GM19351 (cell line): ENCODE measurements at regions not wholly inside any gene's neighbourhood (a gene's known extent, or its start where the extent isn't known, plus 50 kb on each side); places are given as distances from the start of the nearest gene placed in this dataset.
"Not testable (repeated sequence)": the region's sequence is repeated elsewhere in the genome, so short reads cannot be mapped to it uniquely, and the experiment has no call there.

Source experiments
- ATAC-seq: cut with Tn5 transposase; IDR thresholded peaks from one replicate; pipeline ENCODE4 v1.9.1; 2021; ENCODE audit warnings: mild to moderate bottlenecking, moderate library complexity; ENCODE audit not compliant: unreplicated experiment

GRCh38 chrX:79511799-79512198, 144.7 kb upstream of the ITM2A start:
- no peak for ATAC-seq

- ATAC-seq: no peak
Observed at GRCh38 chrX:79506001-79506400, 138.9 kb upstream of the ITM2A start.

- no peak for ATAC-seq
Observed at GRCh38 chrX:79482686-79483085, 115.6 kb upstream of the ITM2A start.

DNA sequence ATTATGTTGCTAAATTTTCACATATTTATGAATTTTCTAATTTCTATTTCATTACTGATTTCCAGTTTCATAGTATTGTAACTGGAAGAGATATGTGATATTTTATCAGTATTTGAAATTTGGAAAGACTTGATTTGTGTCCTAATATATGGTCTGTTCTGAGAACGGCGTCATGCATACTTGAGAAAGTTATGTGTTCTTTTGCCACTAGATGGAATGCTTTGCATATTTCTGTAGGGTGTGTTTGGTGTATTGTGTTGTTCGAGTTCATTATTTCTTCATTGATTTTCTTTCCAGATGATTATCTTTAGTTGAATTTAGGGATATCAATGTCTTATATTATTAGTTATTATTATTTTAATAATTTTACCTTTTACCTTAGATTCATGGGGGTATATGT, 110.6 kb upstream of the ITM2A start:
- ATAC-seq: no peak

DNA sequence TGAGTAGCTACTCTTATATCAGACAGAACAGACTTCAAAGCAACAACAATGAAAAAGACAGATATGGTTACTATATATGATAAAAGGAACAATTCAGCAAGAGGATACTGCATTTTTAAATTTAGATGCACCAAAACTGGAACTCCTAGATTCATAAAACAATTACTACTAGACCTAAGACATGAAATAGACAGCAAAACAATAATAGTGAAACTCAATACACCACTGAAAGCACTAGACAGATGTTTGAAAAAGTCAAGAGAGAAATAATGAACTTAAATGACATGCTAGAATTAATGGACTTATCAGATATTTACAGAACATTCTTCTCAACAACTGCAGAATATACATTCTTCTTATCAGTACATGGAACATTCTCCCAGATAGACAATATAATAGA, 99.5 kb upstream of the ITM2A start:
- no peak for ATAC-seq

GRCh38 chrX:79462458-79462857, 95.3 kb upstream of the ITM2A start:
- no peak for ATAC-seq

DNA sequence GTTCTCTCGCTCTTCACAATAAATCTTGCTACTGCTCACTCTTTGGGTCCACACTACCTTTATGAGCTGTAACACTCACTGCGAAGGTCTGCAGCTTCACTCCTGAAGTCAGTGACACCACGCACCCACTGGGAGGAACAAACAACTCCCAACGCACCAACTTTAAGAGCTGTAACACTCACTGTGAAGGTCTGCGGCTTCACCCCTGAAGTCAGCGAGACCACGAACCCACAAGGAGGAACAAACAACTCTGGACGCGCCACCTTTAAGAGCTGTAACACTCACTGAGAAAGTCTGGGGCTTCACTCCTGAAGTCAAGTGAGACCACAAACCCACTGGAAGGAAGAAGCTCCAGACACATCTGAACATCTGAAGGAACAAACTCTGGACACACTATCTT, 89.5 kb upstream of the ITM2A start:
- ATAC-seq: not testable (repeated sequence)

DNA sequence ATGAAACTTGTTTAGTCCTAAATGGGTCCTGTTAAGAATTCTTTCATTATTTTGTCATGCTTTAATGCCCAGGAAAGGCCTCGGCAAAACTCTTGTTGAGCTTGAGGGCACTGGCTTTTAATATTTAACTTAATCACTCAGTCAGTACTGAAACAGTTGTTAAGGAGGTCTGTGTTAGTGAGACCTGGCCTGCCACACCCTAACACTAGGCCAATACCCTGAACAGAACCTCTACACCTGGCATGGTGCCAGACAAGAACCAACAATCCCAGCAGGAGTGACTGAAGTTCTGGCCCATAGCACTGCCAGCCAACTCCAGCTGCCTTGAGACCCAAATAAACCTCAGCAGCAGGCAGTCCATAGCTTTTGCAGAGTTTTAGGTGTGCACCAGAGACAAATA, 85.7 kb upstream of the ITM2A start:
- ATAC-seq: no peak

GRCh38 chrX:79444694-79445210, 77.6 kb upstream of the ITM2A start:
- ATAC-seq: no peak

DNA sequence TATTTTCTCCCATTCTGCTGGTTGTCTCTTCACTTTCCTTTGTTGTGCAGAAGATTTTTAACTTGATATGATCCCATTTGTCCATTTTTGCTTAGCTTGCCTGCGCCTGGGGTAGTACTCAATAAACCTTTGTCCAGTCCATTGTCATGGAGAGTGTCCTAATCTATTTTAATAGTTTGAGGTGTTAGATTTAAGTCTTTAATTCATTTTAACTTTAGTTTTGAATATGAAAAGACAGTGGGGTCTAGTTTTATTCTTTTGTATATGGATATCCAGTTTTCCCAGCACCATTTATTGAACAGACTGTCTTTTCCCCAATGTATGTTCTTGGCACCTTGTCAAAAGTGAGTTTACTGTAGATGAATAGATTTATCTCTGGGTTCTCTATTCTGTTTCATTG, 76.0 kb upstream of the ITM2A start:
- no peak for ATAC-seq

GRCh38 chrX:79440336-79440735, 73.2 kb upstream of the ITM2A start:
- no peak for ATAC-seq
